H9 (cell line): ENCODE measurements at regions not wholly inside any gene's neighbourhood (a gene's known extent, or its start where the extent isn't known, plus 50 kb on each side); places are given as distances from the start of the nearest gene placed in this dataset.

Experiments
- DNase-seq: peaks from one replicate; pipeline ENCODE4 v3.0.0-alpha.2; 2017
- H2AFZ ChIP-seq: one replicate; pipeline ENCODE4 v1.6.1; 2013; ENCODE audit warnings: mild to moderate bottlenecking, low read length, control low read depth, moderate library complexity
- H2AK5ac ChIP-seq: 2 replicates; pipeline ENCODE4 v1.6.1; 2013; ENCODE audit warnings: low read length, control low read depth, mixed read lengths; ENCODE audit not compliant: insufficient read length
- H2BK120ac ChIP-seq: one replicate; pipeline ENCODE4 v1.6.1; 2013; ENCODE audit warnings: low read depth, mild to moderate bottlenecking, low read length, control low read depth, inconsistent platforms; ENCODE audit not compliant: poor library complexity, severe bottlenecking
- H2BK12ac ChIP-seq: 2 replicates; pipeline ENCODE4 v1.6.1; 2013; ENCODE audit warnings: low read length, control low read depth, mixed read lengths, low read depth; ENCODE audit not compliant: insufficient read length
- H2BK15ac ChIP-seq: 2 replicates; pipeline ENCODE4 v1.6.1; 2013; ENCODE audit warnings: low read depth, low read length, control low read depth
- H2BK20ac ChIP-seq: one replicate; pipeline ENCODE4 v1.6.1; 2013; ENCODE audit warnings: low read depth, mild to moderate bottlenecking, low read length, control low read depth, inconsistent platforms; ENCODE audit not compliant: poor library complexity, severe bottlenecking
- H2BK5ac ChIP-seq: 2 replicates; pipeline ENCODE4 v1.6.1; 2013; ENCODE audit warnings: low read length, control low read depth, mixed read lengths; ENCODE audit not compliant: insufficient read length
- H3K14ac ChIP-seq: 2 replicates; pipeline ENCODE4 v1.6.1; 2013; ENCODE audit warnings: low read length, control low read depth; ENCODE audit not compliant: insufficient read depth
- H3K18ac ChIP-seq: 2 replicates; pipeline ENCODE4 v1.6.1; 2013; ENCODE audit warnings: low read depth, mild to moderate bottlenecking, mixed read lengths, low read length, control low read depth; ENCODE audit not compliant: insufficient read length
- H3K23ac ChIP-seq: 2 replicates; pipeline ENCODE4 v1.6.1; 2013; ENCODE audit warnings: low read length, control low read depth, mixed read lengths, low read depth; ENCODE audit not compliant: insufficient read length
- H3K23me2 ChIP-seq: 2 replicates; pipeline ENCODE4 v1.6.1; 2013; ENCODE audit warnings: low read depth, mild to moderate bottlenecking, mixed read lengths, low read length, control low read depth; ENCODE audit not compliant: insufficient read length, poor library complexity, severe bottlenecking
- H3K27ac ChIP-seq: 2 replicates; pipeline ENCODE4 v1.5.1; 2013; ENCODE audit warnings: low read length, control low read depth, mixed read lengths, low read depth; ENCODE audit not compliant: insufficient read length
- H3K27me3 ChIP-seq: 2 replicates; pipeline ENCODE4 v1.6.1; 2013; ENCODE audit warnings: low read length, control low read depth, inconsistent platforms; ENCODE audit not compliant: insufficient read depth
- H3K4ac ChIP-seq: 2 replicates; pipeline ENCODE4 v1.6.1; 2013; ENCODE audit warnings: low read depth, mild to moderate bottlenecking, control low read depth, inconsistent platforms, low read length, moderate library complexity
- H3K4me1 ChIP-seq: 2 replicates; pipeline ENCODE4 v1.6.1; 2013; ENCODE audit warnings: low read length, control low read depth, inconsistent platforms; ENCODE audit not compliant: insufficient read depth
- H3K4me2 ChIP-seq: 2 replicates; pipeline ENCODE4 v1.6.1; 2013; ENCODE audit warnings: low read length, control low read depth, mixed read lengths; ENCODE audit not compliant: insufficient read length, insufficient read depth
- H3K56ac ChIP-seq: 2 replicates; pipeline ENCODE4 v1.6.1; 2013; ENCODE audit warnings: low read depth, mild to moderate bottlenecking, mixed read lengths, low read length, control low read depth; ENCODE audit not compliant: insufficient read length
- H3K79me1 ChIP-seq: 2 replicates; pipeline ENCODE4 v1.6.1; 2013; ENCODE audit warnings: low read depth, mild to moderate bottlenecking, moderate library complexity, low read length, control low read depth, inconsistent platforms; ENCODE audit not compliant: insufficient read depth, poor library complexity, severe bottlenecking
- H3K79me2 ChIP-seq: 2 replicates; pipeline ENCODE4 v1.6.1; 2013; ENCODE audit warnings: low read length, control low read depth, inconsistent platforms; ENCODE audit not compliant: insufficient read depth
- H3K9ac ChIP-seq: 2 replicates; pipeline ENCODE4 v1.6.1; 2013; ENCODE audit warnings: low read length, control low read depth, mixed read lengths; ENCODE audit not compliant: insufficient read length; ENCODE audit errors: extremely low read depth
- H3K9me3 ChIP-seq: one replicate; pipeline ENCODE4 v1.6.1; 2013; ENCODE audit warnings: low read depth, low read length, inconsistent platforms; ENCODE audit not compliant: control insufficient read depth
- H3T11ph ChIP-seq: one replicate; pipeline ENCODE4 v1.6.1; 2013; ENCODE audit warnings: mild to moderate bottlenecking, low read length, control low read depth, inconsistent platforms
- H4K20me1 ChIP-seq: one replicate; pipeline ENCODE4 v1.6.1; 2013; ENCODE audit not compliant: control insufficient read depth, insufficient read length, insufficient read depth
- H4K5ac ChIP-seq: 2 replicates; pipeline ENCODE4 v1.6.1; 2013; ENCODE audit warnings: low read depth, mild to moderate bottlenecking, mixed read lengths, low read length, control low read depth; ENCODE audit not compliant: insufficient read length
- H4K8ac ChIP-seq: replicated peaks from 2 replicates; pipeline ENCODE4 v1.6.1; 2013; ENCODE audit warnings: low read length, control low read depth, mixed read lengths, low read depth; ENCODE audit not compliant: insufficient read length
- H4K91ac ChIP-seq: 2 replicates; pipeline ENCODE4 v1.6.1; 2013; ENCODE audit warnings: low read depth, mild to moderate bottlenecking, moderate library complexity, mixed read lengths, low read length, control low read depth; ENCODE audit not compliant: insufficient read length
- H3K27ac Mint-ChIP-seq, 3 experiments: 2 replicates in 2 of 3; 3 replicates in 1 of 3; pipeline ENCODE4 v1.8.0; 2020 to 2021; ENCODE audit warnings: mixed read lengths in 3 of 3, mild to moderate bottlenecking in 1 of 3, moderate library complexity in 1 of 3
- H3K27me3 Mint-ChIP-seq: 2 replicates; pipeline ENCODE4 v1.8.0; 2021; ENCODE audit warnings: low read depth, mild to moderate bottlenecking, moderate library complexity, mixed read lengths
- H3K36me3 Mint-ChIP-seq, 3 experiments: 2 replicates in 2 of 3; 3 replicates in 1 of 3; pipeline ENCODE4 v1.8.0; 2020 to 2021; ENCODE audit warnings: low read depth in 3 of 3, mixed read lengths in 3 of 3; ENCODE audit not compliant: insufficient read depth in 1 of 3
- H3K4me1 Mint-ChIP-seq, 2 experiments: 2 replicates each; pipeline ENCODE4 v1.8.0; 2020; ENCODE audit warnings: mixed read lengths in 2 of 2
- H3K4me3 Mint-ChIP-seq, 2 experiments: 2 replicates in 1 of 2; 3 replicates in 1 of 2; pipeline ENCODE4 v1.8.0; 2020 to 2021; ENCODE audit warnings: mild to moderate bottlenecking in 2 of 2, mixed read lengths in 2 of 2, moderate library complexity in 1 of 2
- H3K9me3 Mint-ChIP-seq, 2 experiments: 2 replicates in 1 of 2; 3 replicates in 1 of 2; pipeline ENCODE4 v1.8.0; 2020; ENCODE audit warnings: mild to moderate bottlenecking in 2 of 2, mixed read lengths in 2 of 2, moderate library complexity in 1 of 2
- CTCF ChIP-seq: fragments of 200-600 bp; sonication (generic); conservative IDR thresholded peaks from 3 replicates; pipeline ENCODE4 v1.8.0; 2021; ENCODE audit warnings: antibody characterized with exemption, mild to moderate bottlenecking
- WGBS: extraction: QIAGEN DNeasy Blood & Tissue Kit; methylation state at CpG from one replicate; pipeline ENCODE4 v1.1.7; 2013; ENCODE audit warnings: missing lambda C conversion rate, low lambda C conversion rate, mixed read lengths; ENCODE audit not compliant: insufficient read length; ENCODE audit errors: extremely low coverage; 5-methylcytosine and 5-hydroxymethylcytosine counted together

- Histone ChIP-seq H4K8ac (no peak overlapping the region), H2AFZ (no peak overlapping the region), H3K23me2 (no peaks in the 10 kb centered on the region), H4K20me1 (no peaks in the 10 kb centered on the region), H4K91ac (no peak overlapping the region), H3K4me2 (no peak overlapping the region), H3K27ac (no peak overlapping the region), H4K5ac (no peak overlapping the region), H3K14ac (no peak overlapping the region), H3K9ac (no peak overlapping the region), H2AK5ac (no peak overlapping the region), H2BK12ac (no peak overlapping the region), H3K4me1 (no peaks in the 10 kb centered on the region), H2BK15ac (no peak overlapping the region), H2BK5ac (no peak overlapping the region), H3K79me2 (no peaks in the 10 kb centered on the region), H3K23ac (no peak overlapping the region), H2BK120ac (no peak overlapping the region), H2BK20ac (no peak overlapping the region), H3K9me3 (no peaks in the 10 kb centered on the region), H3K4ac (no peak overlapping the region), H3K18ac (no peak overlapping the region), H3K27me3 (no peaks in the 10 kb centered on the region), H3K79me1 (no peaks in the 10 kb centered on the region), H3T11ph (no peak overlapping the region), H3K56ac (no peak overlapping the region)
- H3K4me1 Mint-ChIP-seq = peaks cover 5 to 10% of the 10 kb centered on the region in 2 experiments; a peak in 3 of 4 replicates
- no peaks in the 10 kb centered on the region for H3K9me3 Mint-ChIP-seq
- no CpG with 5 or more reads among the region's 5 CpGs for WGBS
- no peaks in the 10 kb centered on the region; a peak in 1 of 7 replicates for H3K36me3 Mint-ChIP-seq
- H3K27ac Mint-ChIP-seq = no peak overlapping the region
- no peak overlapping the region for H3K4me3 Mint-ChIP-seq
- DNase-seq = no peak
- TF ChIP-seq CTCF = no peak
- H3K27me3 Mint-ChIP-seq = no peaks in the 10 kb centered on the region
Measured at GRCh38 chr14:97444248-97444647, 647.1 kb downstream of the VRK1 start.
